MG63 (cell line): ENCODE measurements at regions not wholly inside any gene's neighbourhood (a gene's known extent, or its start where the extent isn't known, plus 50 kb on each side); places are given as distances from the start of the nearest gene placed in this dataset.

Experiments
- DNase-seq: peaks from one replicate; pipeline ENCODE4 v3.0.0-alpha.2; 2020
- H3K27me3 ChIP-seq: fragments of 250-450 bp; sonication (Bioruptor Pico); 2 replicates; pipeline ENCODE4 v1.5.1; 2020; ENCODE audit warnings: mild to moderate bottlenecking, moderate library complexity
- H3K36me3 ChIP-seq: fragments of 250-450 bp; sonication (Bioruptor Pico); 2 replicates; pipeline ENCODE4 v1.5.1; 2020; ENCODE audit warnings: mild to moderate bottlenecking, moderate library complexity
- H3K4me3 ChIP-seq: fragments of 250-450 bp; sonication (Bioruptor Pico); 2 replicates; pipeline ENCODE4 v1.5.1; 2020; ENCODE audit warnings: mild to moderate bottlenecking, moderate library complexity
- H3K9me3 ChIP-seq: fragments of 250-450 bp; sonication (Bioruptor Pico); 2 replicates; pipeline ENCODE4 v1.5.1; 2020; ENCODE audit warnings: mild to moderate bottlenecking, moderate library complexity

DNA sequence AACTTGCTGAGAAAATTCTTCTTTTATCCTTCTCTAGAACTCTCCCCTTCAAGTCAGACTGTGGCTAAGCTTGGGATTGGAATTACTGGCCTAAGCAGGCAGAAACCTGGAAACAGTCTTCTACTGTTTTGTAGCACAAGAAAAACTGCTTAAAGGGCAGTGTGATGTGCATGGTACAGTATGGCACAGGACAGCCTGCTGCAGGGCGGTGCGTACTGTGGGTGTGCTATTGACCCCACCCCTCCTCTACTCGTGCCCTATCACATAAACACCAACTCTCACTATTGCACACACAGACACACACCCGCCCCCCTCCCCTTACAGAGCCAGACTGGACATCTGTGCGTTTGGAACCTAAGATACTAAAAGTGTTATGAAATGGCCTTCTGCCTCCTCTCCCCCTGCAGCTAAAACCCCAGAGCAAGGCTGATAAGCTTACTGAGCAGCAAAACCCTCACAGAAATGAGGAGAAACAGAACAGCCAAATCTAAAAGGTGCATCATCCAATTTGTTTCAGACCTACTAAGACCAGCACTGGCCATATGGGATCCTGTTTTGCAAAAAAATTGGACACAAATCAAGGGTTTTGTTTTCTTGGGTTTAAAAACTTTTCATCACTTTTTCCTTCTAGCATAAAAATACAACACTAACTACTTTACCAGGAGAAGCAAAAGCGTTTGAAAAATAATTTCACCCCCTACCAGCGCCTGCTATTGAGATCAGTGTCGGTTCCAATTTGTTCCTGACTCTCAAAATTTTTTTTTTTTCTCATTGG, 355.8 kb upstream of the LYPLAL1 start:
- Histone ChIP-seq H3K4me3 (no peak overlapping the region), H3K9me3 (no peaks in the 10 kb centered on the region), H3K27me3 (no peaks in the 10 kb centered on the region), H3K36me3 (no peaks in the 10 kb centered on the region)
- DNase-seq: no peak

DNA sequence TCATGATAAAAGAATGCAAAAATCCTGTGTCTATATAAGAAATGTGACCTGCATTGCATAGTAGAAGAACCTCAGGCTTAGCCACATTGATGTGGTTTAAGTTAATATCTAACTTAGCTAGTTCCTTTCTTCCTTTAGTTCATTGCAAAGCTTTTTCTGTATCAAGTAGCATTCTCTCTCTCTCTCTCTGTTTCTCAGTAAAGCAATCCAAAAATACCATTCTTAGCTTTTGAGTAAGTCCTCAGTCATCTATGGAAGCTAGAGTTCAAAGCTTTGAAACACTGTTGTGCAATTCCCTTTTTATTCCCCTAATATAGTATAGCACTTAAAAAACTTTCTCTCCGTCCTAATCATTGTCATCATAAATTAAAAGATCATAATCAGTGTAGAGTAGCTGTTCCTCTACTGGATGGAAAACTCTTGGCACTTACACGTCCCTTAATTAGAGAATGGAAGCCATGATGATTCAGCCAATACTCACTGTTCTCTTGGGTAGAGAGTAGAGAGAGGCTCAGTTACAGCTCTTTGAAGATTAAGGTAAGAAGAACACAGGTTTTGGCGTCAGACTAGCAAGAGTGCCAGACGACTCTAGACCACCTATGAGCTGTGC, 350.3 kb upstream of the LYPLAL1 start:
- DNase-seq: no peak
- Histone ChIP-seq H3K9me3 (no peaks in the 10 kb centered on the region), H3K27me3 (no peaks in the 10 kb centered on the region), H3K36me3 (no peaks in the 10 kb centered on the region), H3K4me3 (no peak overlapping the region)

GRCh38 chr1:218827486-218827885, 346.2 kb upstream of the LYPLAL1 start:
- Histone ChIP-seq H3K4me3 (no peak overlapping the region), H3K9me3 (no peaks in the 10 kb centered on the region), H3K27me3 (no peaks in the 10 kb centered on the region), H3K36me3 (no peaks in the 10 kb centered on the region)
- DNase-seq: no peak

DNA sequence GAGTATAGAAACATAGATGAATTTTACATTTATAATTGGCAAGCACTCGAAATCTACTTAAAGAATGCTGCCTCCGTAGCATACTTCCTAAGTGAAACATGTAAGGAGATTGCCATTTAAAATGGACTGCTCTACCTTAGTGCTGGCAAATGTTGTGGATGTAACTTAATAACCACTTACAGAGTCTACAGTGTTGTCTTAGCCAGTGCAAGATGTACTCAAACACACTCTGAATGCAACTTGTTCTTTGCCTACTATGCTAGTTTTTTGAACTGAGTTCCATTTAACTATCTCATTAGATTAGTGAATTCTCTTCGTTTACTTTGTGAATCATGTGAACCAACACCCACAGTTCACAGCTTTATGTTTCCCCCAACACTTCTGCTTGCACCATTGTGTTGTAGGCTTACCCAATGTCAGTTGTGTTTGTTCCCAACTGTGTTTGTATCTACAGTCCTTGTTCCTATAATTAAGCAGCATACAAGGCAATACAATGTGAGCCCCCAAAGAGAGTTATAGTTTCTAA, 345.5 kb upstream of the LYPLAL1 start:
- no peaks in the 10 kb centered on the region for H3K36me3 ChIP-seq
- DNase-seq: no peak
- no peaks in the 10 kb centered on the region for H3K9me3 ChIP-seq
- no peak overlapping the region for H3K4me3 ChIP-seq
- no peaks in the 10 kb centered on the region for H3K27me3 ChIP-seq

DNA sequence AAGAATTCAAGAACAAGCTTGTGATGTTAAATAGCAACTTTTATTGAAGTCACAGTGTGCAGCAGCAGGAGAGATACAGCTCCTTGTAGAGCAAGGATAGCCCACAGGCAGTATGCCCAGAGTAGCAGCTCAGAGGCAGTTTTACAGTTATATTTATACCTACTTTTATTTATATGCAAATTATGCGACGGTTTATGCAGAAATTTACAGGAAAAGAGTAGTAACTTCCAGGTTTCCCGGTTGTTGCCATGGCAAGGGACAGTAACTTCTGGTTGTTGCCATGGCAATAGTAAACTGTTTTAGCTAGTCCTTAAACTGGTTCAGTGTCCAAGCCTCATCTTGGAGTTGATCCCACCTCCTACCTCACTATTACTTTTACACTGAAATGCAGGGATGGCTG, 344.6 kb upstream of the LYPLAL1 start:
- no peaks in the 10 kb centered on the region for H3K27me3 ChIP-seq
- H3K4me3 ChIP-seq: no peak overlapping the region
- no peaks in the 10 kb centered on the region for H3K36me3 ChIP-seq
- no peak for DNase-seq
- no peaks in the 10 kb centered on the region for H3K9me3 ChIP-seq

- no peaks in the 10 kb centered on the region for H3K36me3 ChIP-seq
- DNase-seq: no peak
- H3K4me3 ChIP-seq: no peak overlapping the region
Measured at GRCh38 chr1:218835609-218836008, 338.1 kb upstream of the LYPLAL1 start.

GRCh38 chr1:218836264-218836663, 337.4 kb upstream of the LYPLAL1 start:
- no peak for DNase-seq
- no peaks in the 10 kb centered on the region for H3K9me3 ChIP-seq
- H3K27me3 ChIP-seq: no peaks in the 10 kb centered on the region
- H3K36me3 ChIP-seq: no peaks in the 10 kb centered on the region
- no peak overlapping the region for H3K4me3 ChIP-seq

More at GRCh38 chr1:218835609-218836008, 338.1 kb upstream of the LYPLAL1 start:
- Histone ChIP-seq H3K9me3 (no peaks in the 10 kb centered on the region), H3K27me3 (no peaks in the 10 kb centered on the region)

GRCh38 chr1:218837051-218837450, 336.6 kb upstream of the LYPLAL1 start:
- no peak for DNase-seq
- no peak overlapping the region for H3K4me3 ChIP-seq
- H3K27me3 ChIP-seq: no peaks in the 10 kb centered on the region

DNA sequence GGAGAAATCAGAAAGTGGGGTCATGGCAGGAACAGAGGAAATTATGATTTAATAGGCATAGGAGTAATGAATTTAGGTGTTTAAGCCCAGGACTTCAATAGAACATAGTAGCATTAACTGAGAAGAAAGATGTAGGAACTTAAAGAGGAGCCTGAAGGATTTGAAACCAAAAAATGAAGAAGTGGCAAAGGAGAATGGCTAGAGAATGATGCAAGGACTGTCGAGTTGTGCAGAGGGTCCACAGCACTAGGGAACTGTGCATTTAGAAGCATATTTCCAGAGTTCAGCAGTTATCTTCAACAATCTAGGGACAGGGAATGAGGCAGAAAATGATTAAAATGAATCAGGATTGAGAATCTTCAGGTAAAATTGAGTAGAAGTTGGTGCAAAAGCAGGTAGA, 328.1 kb upstream of the LYPLAL1 start:
- no peak for DNase-seq
- H3K36me3 ChIP-seq: no peaks in the 10 kb centered on the region
- no peaks in the 10 kb centered on the region for H3K9me3 ChIP-seq
- no peak overlapping the region for H3K4me3 ChIP-seq
- H3K27me3 ChIP-seq: no peaks in the 10 kb centered on the region

More at GRCh38 chr1:218837051-218837450, 336.6 kb upstream of the LYPLAL1 start:
- no peaks in the 10 kb centered on the region for H3K9me3 ChIP-seq
- H3K36me3 ChIP-seq: no peaks in the 10 kb centered on the region

- DNase-seq: no peak
- Histone ChIP-seq H3K9me3 (no peaks in the 10 kb centered on the region), H3K36me3 (no peaks in the 10 kb centered on the region), H3K4me3 (no peak overlapping the region), H3K27me3 (no peaks in the 10 kb centered on the region)
Measured at GRCh38 chr1:218846181-218846580, 327.5 kb upstream of the LYPLAL1 start.

DNA sequence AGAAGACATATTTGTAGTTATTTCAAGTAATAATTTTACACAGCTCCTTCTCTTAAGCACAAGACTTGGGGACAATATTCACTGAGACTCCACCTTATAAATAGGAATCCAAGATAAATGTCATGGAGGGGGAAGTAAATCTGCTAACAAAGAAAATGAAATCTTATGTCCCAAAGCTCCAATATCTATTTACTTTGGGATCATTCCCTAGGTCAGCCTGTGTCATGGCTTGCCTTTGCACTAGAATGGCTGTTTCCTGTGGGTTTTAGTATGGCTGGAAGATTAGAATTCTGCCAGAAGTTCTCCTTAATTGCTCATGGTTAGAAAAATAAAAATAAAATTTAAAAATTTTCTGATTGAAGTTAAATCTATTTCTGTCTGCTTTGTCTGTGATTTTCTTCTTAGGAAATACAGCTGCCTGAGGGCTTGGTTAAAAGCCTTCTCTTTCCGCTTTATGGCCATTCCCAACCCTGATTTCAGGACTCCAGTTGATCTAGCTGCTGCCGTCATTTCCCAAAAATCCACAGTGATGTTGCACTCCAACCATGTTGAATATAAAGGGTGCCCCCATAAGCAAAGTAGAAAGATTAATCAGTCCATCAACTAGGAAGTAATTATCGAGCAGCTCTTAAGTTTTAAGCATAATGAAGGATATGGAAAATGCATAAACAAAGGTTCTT, 326.4 kb upstream of the LYPLAL1 start:
- Histone ChIP-seq H3K4me3 (no peak overlapping the region), H3K27me3 (no peaks in the 10 kb centered on the region), H3K9me3 (no peaks in the 10 kb centered on the region), H3K36me3 (no peaks in the 10 kb centered on the region)
- no peak for DNase-seq

GRCh38 chr1:218848009-218848408, 325.7 kb upstream of the LYPLAL1 start:
- no peak for DNase-seq
- Histone ChIP-seq H3K9me3 (no peaks in the 10 kb centered on the region), H3K4me3 (no peak overlapping the region)

DNA sequence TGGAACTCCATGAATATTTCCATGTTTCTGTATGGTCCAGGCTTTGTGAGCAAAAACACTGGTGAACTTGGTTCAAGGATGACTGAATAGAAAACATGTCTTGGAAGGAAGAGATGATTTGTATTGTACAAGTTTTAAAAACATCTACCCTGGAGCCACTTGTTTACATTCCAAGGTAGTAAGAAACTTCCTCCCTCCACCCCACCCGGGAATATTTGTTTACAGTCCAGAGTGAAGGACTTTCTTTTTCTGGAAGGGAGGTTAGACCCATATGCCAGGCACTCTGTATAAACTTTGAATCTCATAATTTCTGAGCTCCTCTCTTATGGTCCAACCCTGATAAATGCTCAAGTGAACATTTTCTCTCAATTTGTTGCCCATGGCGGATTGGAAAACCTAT, 323.3 kb upstream of the LYPLAL1 start:
- Histone ChIP-seq H3K4me3 (no peak overlapping the region), H3K36me3 (no peaks in the 10 kb centered on the region), H3K27me3 (no peaks in the 10 kb centered on the region), H3K9me3 (no peaks in the 10 kb centered on the region)
- DNase-seq: peak; percentile 53

More at GRCh38 chr1:218848009-218848408, 325.7 kb upstream of the LYPLAL1 start:
- Histone ChIP-seq H3K27me3 (no peaks in the 10 kb centered on the region), H3K36me3 (no peaks in the 10 kb centered on the region)

- DNase-seq: peak; percentile 44
- Histone ChIP-seq H3K27me3 (no peaks in the 10 kb centered on the region), H3K9me3 (no peaks in the 10 kb centered on the region), H3K36me3 (no peaks in the 10 kb centered on the region), H3K4me3 (no peak overlapping the region)
Measured at GRCh38 chr1:218851586-218851985, 322.1 kb upstream of the LYPLAL1 start.

GRCh38 chr1:218852527-218852926, 321.2 kb upstream of the LYPLAL1 start:
- Histone ChIP-seq H3K9me3 (no peaks in the 10 kb centered on the region), H3K4me3 (no peak overlapping the region), H3K36me3 (no peaks in the 10 kb centered on the region), H3K27me3 (no peaks in the 10 kb centered on the region)
- DNase-seq: no peak

GRCh38 chr1:218863987-218864386, 309.7 kb upstream of the LYPLAL1 start:
- no peaks in the 10 kb centered on the region for H3K36me3 ChIP-seq
- DNase-seq: no peak
- H3K9me3 ChIP-seq: no peaks in the 10 kb centered on the region
- no peak overlapping the region for H3K4me3 ChIP-seq
- H3K27me3 ChIP-seq: no peaks in the 10 kb centered on the region

- no peak for DNase-seq
- Histone ChIP-seq H3K9me3 (no peaks in the 10 kb centered on the region), H3K4me3 (no peak overlapping the region), H3K27me3 (no peaks in the 10 kb centered on the region), H3K36me3 (no peaks in the 10 kb centered on the region)
Measured at GRCh38 chr1:218865591-218865990, 308.1 kb upstream of the LYPLAL1 start.
